NCI-H2107 treated with DMSO at 0.1 percent for 48 hours (cell line): ENCODE measurements at regions not wholly inside any gene's neighbourhood (a gene's known extent, or its start where the extent isn't known, plus 50 kb on each side); places are given as distances from the start of the nearest gene placed in this dataset.
"Not testable (repeated sequence)": the region's sequence is repeated elsewhere in the genome, so short reads cannot be mapped to it uniquely, and the experiment has no call there.

ENCODE experiments used
- DNase-seq: peaks from one replicate; lab custom pipeline; 2025; ENCODE audit not compliant: unreplicated experiment; lab: John Stamatoyannopoulos, UW

DNA sequence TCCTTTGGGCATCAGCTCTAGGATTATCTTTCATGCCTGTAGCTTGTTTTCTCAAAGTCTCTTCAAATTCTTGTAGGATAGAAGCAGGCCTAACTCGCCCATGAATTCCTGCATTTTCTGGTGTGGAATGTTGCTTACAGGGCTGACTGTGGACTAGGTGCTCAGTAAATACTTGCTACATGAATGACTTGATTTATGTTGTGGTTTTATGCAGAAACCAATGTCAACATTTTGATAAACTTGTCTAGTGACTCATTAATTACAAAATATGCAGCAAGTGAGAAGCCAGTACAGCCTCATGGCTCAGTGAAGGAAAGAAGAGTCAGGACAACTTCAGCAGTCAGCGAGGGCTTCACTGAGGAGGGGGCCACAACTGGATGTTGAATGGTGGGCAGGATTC lies 110.6 kb upstream of the SIX2 start:
- no peak for DNase-seq

DNA sequence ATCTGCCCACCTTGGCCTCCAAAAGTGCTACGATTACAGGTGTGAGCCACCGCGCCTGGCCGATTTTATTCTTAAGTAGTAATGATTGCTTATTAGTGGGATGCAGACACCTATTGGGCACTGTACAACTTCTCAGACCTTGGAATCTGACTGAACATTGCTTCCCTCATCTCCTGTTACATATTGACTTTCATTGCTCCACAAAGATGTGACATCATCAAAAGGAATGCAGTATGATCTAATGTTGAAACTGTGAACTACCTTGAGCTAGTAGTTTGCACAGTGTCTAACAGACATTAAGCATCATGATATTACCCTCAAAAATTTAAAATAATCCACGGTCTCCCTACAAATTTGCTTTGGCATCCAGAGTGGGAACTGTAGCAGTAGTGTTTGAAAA lies 109.8 kb upstream of the SIX2 start:
- DNase-seq: no peak

DNA sequence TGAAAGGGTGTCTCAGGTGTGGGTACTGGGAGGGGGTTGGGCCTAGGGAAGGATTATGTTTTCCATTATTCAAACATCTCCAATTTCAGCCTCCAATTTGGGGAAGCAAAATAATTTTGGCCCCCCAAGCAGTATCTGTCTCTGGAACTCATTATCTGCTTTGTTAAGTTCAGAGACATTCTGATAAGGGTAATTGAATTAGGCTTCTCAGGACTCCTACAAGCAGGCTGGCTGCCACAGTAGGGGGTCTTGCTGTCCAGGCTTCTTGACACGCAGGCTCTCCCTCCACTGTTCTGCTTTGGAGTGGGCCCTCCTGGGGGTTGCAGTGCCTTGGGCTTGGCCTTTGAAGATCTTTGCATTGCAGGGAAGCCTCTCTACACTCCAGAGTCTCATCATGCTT lies 108.1 kb upstream of the SIX2 start:
- DNase-seq: no peak

DNA sequence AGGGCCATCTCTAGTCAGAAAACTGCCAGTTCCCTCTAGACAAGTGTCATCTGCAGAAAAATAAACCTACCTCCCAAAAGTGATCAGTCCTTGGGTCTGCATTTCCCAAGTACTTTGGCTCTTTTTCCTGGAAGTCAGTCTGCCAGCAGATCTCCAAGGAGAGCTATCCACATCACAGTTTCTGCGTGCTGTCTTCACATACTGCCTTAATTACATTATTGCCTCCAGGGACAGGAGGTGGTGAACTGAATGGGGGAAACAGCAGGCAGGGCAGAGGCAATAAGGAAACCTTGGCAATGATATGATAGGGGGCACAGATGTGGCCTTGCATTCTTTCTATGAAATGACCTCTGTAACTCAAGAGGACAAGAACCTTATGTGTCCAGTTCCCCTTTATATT lies 105.9 kb upstream of the SIX2 start:
- no peak for DNase-seq

DNA sequence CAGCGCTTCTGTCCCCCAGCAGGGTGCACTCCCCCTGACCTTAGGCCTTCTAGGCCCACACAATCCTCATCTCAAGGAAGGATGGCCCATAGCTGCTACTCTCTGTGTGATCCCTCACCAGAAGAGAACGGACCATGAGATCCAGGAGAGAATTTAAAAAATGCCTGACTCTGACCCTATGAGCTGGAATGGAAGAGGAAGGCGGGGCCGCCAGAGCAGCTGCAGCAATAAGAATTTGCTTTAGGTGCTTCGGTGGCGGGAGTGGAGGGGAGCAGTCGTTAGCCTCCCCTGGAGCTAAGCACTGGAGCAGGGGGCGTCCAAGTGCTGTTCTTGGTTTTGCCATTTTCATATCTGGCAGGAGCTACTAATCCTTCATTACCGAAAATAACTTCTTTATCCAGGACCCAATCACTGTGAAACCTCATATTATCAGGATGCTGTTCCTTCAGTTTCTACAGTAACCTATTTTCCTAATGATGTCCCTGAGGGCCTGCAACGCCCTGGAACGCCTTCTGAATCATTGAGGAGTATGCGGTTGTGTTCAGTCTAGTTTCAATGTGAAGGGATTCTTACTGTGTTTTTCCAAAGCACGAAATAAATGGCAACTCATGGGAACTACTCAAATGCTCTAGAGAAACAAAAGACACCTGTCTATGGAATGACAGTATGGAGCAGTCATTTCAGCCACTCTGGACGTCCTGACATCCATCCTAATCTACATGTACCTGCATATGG lies 105.1 kb upstream of the SIX2 start:
- DNase-seq: no peak

DNA sequence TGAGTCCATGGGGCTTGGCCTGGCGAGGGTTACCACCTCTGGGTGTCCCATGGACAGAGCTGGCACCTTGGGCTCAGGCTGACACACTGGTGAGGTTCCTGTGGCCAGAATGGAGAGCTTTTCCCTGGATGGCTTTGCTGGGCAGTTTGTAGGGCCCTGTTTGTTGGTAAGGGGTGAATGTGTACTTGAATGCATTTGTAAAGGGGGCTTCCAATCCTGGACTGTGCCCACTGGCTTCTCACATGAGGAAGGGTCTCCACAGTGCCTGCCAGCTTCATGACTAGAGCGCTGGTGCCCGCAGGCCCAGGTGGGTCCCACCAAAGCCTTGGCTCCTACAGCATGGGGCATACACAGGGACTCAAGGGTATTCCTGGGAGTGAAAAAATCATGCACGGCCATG lies 103.5 kb upstream of the SIX2 start:
- no peak for DNase-seq

DNA sequence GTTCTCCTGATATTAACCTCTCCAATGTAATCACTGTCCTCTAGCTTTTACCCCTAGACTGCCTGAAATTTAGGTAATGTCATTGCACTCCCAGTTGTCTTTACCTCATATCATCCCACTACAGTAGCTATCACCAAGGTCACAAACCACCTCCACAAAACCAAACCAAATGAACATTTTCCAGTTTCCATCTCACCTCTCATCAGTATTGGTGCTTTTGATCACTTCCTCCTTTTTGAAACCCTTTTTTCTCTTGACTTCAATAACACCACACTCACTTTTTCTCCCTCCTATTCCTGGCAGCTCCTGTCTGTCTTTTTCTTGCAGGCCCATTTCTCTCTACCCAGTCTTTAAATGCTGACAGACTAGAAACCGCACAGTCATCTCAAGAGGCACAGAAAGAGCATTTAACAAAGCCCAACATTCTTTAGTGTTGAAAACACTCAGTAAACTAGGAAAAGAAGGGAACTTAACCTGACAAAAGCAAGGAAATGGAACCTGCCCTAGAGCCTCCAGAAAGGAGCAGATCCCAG lies 95.9 kb upstream of the SIX2 start:
- no peak for DNase-seq

DNA sequence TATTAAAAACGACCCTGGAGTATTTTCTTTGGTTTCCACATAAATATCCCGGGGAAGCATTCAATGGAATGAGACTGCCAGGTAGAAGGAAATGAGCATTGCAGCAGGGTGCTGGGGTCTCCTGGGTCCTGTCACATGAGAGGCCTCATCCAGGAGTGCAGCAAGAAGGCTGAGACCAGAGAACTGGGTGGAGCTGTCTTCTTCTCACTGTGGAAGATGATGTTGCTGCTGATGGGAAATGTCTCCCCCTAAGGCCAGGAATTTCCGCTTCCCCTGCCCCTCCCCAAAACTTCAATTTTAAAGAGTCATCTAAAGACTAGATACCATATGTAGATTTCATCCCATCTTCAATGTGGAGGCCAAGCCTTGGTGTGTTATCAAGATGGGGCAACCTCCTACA lies 95.2 kb upstream of the SIX2 start:
- DNase-seq: no peak

DNA sequence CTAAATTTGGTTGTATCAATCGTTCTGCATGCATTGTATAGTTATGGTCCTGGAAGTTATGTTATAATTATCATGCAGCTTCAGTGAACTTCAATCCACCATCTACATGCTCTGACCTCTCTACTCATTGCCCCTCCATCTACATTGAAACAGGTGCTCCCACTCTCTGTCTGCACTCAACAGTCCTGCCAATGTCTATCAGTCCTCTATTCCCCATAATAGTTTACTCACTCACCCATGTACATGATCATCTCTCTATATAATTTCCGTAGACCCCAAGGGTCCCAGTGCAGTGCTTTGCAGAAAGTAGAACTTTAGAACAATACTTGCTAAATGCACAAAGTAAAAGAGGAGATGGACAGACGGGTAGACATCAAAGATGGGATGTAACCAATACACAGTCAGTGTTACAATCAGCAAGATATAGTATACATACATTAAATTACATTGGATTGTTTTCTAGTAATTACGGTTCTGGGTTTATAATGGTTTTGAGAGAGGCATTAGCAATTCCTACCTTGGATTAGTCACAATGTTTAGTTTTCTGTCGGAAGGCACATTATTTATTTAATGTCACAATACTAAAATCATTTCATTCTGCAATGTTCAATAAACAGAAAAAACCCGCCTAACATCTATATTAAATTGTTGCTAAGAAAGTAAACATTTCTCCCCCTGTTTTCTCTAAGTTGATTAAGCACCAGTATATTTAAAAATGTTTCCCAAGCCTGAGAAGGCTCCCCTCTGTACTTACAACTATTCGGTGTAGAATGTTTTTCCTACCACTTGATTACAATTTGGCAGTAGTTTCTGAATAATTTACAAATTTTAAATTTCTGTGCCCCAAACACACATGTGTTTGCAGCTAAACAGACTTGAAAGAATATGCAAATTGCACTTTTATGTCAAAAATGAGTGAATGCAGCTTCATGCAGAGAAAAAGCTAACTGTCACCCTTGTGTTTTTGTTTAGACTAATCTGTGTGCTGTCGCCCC lies 94.4 kb upstream of the SIX2 start:
- no peak for DNase-seq

DNA sequence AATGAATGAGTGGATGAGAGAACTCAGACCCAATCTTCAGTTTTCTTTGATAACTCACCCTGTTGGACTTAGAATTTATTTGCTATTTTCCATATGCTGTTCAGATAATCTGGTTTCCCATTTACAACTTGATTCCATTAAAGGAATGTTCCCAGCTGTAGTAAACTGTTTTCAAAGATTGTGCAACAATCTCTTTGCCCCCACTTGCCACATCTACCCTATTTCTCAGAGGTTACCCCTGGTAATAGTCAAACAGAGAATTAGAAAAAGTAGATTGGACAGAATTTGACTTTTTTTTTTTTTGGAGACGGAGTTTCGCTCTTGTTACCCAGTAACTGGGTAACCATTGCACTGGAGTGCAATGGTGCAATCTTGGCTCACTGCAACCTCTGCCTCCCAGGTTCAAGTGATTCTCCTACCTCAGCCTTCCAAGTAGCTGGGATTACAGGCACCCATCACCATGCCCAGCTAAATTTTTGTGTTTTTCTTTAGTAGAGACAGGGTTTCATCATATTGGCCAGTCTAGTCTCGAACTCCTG lies 93.4 kb upstream of the SIX2 start:
- no peak for DNase-seq

DNA sequence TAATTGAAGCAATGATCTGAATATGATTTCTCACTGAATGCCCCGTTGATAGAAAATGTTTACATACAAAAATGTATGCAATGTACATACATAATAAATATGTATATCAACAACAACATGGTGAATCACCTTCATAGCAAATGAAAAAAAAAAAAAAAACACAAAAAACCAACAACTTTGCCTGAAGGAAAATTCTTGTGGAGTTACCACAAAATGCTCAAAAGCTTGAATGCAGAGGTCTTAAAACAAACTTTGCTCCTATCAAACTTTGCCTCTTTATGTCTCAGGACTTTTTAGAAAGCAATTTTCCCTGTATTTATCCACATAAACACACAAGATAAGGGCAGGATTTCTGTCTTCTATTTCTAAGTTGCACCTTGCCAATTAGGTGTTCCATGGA lies 92.9 kb upstream of the SIX2 start:
- DNase-seq: no peak

DNA sequence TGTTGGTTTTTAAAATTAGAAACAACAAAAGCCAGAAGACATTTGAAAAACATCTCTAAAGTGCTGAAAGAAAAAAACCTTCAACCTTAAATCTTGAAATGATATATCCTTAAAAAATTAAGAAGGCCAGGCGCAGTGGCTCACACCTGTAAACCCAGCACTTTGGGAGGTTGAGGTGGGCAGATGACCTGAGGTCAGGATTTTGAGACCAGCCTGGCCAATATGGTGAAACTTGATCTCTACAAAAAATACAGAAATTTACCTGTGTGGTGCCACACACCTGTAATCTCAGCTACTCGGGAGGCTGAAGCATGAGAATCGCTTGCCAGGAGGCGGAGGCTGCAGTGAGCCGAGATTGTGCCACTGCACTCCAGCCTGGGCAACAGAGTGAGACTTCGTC lies 87.7 kb upstream of the SIX2 start:
- no peak for DNase-seq

DNA sequence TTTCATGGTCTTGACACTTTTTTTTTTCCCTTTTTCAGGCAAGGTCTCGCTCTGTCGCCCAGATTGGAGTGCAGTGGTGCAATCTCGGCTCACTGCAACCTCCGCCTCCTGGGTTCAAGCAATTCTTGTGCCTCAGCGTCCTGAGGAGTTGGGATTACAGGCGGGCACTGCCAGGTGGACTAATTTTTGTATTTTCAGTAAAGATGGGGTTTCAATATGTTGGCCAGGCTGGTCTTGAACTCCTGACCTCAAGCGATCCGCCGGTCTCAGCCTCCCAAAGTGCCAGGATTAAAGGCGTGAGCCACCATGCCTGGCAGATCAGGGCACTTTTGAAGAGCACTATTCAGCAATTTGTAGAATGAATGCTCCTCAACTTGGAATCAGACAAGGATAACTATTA lies 86.8 kb upstream of the SIX2 start:
- not testable (repeated sequence) for DNase-seq

DNA sequence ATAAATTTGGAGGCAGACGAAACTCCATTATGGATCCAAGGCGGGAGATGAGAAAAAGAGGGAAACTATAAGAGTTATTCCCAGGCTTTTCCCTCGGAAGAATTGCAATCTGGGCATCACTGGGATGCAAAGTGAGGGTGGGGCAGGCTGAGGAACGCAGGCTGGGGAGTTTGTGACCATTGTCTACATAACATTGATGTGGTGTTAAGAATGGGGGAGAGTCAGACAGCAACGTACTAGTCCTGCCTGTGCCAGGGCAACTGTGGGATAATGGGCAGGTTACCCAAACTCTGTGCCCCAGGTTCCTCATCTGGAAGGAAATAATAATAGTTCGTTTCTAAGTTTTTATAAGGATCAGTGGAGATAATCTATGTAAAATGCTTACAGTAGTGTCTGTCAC lies 84.4 kb upstream of the SIX2 start:
- no peak for DNase-seq

DNA sequence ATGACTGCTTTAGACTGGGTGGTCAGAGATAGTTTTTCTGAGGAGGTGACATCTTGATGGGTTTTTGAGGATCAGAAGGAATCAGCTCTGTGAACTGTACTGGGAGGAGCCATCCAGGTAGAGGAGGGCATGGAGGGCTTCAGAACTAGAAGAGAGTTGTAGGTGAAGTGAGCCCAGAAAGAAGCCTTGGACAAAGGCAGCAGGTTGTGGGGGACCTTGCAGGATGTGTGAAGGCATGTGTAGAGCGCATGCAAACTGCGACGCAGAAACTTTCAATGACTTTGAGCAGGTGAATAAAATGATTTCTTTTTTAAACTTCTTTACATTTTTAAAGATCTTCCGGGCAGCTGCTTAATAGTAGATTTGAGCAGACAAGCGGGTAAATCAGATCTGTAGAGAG lies 83.9 kb upstream of the SIX2 start:
- DNase-seq: no peak

DNA sequence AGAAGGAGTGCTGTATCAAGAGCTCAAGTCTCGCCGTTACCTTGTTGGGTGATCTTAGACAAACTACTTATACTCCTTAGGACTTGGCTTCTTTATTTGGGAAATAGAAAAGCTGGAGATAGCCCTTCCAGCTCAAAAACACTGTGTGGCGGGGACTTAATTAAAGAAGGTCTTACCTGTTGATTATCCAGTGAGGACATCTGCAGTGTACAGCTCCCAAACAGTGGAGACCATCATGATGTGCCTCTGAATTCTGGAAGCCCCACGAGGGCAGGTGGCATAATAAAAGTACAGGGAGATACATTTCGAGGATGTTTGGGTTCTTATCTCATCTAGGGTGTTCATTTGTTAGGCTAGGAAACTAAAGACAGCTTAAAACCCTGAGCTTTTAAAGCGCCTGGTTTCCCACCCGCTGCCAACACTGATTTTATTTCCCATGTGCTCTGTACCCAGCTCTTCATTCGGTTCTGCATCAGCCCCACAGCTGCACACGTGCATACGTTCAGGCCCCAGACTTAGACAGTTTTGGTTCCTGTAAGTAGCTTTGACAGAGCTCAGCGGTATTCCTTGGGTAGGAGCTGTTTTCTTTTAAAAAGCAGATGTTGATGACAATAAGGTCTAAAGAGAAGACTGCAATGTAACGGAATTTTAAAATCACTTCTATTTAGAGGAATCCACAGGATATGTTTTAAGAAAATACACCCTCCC lies 80.5 kb upstream of the SIX2 start:
- DNase-seq: no peak

DNA sequence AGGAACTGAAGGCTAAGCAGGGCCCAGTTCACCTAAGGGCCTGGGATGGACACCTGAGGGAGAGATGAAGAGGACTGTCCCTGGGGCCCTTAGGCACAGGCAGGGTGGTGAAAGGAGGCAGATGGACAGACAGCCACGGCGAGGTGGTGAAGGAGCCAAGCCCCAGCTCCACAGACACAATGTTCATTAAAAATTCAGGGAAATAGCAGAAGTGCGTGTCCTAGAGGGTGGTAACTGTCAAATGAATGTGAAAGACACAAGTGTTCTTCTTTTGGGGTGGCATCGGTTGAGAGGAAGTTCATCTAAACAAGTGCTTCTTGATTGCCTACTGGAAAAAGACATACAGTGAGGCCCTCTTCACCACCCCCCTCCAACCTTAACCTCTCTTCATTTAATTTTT lies 76.2 kb upstream of the SIX2 start:
- DNase-seq: no peak

DNA sequence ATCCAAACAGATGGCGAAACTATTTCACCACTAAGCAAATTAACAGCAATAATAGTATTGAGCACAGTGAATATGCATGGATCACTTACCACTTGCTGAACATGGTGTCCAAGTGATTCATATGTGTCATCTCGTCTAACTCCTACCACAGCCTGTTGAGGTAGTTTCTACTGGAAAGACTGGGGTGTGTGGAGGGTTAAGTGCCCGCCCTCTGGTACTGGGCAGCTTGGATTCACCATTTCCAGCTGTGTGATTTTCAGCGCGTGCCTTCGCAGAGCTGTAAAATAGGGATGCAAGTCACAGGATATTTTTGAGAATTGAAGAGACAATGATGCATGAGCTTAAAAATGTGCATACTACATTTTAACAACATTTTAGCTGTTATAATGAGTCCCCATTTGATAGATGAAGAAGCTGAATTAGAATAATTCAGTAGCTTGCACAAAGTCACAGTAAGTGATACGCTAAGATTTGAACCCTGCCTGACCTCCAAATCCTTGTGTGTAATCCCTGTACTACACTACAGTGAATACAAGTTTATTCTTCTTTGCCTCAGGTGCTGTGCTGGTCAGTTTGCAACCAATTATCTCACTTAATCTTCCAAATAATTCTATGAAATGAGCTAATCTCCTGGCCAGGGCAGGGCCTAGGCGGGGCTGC lies 75.2 kb upstream of the SIX2 start:
- no peak for DNase-seq

DNA sequence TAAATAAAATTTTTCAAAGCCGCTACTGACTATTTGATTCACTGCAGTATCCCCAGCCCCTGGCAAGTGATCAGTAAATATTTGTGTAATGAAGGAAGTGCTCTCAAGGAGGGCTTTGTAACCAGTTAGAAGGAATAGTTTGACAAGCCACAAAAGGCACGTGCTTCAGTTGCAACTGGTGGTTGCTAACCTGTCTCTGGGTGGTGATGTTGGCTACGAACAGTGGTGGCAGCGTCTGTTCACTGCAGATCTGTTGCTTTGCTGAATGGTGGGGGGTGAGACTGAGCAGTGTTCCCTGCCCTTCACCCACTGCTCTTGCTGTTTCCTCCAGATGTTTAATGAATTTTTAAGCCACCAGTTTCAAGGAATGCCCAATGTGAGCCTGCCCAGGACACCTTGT lies 73.9 kb upstream of the SIX2 start:
- no peak for DNase-seq

DNA sequence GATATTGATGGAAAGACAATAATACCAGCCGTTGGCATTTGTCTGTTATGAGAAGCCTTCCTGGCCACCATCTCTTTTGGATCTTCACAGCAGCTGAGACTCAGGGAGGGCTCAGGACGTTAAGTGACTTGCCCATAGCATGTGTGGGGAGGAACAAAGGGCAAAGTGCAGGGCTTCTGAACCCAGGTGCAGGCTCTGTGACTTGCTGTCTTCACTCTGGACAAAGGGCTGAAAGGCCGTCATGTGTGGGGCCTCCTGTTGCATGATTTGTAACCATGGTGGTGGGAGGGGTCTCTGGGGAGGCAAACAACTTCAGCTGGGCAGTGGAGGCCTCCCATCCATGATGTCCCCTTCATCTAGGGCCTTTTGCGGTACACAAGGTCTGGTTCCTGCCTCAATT lies 65.5 kb upstream of the SIX2 start:
- DNase-seq: no peak

DNA sequence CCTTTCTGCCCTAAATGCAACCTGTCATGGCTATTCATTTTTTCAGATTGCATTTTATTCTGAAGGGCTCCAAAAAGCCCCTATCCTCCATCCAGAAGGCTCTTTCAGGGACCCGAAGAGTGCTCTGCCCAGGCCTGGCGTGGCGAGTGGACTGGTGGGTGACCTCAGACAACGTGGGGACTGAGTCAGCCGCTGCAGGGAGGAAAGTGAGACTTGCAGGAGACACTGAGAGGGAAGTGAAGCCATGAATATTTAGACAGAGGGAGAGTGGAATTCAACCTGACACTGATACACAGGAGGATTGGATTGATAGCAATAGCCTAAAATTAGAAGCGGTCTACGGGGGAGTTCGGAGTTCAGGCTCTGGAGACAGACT lies 63.6 kb upstream of the SIX2 start:
- no peak for DNase-seq
